HFFc6 (cell line): ENCODE measurements at regions not wholly inside any gene's neighbourhood (a gene's known extent, or its start where the extent isn't known, plus 50 kb on each side); places are given as distances from the start of the nearest gene placed in this dataset.
A peak's percentile ranks its signal among the peaks of the same experiment; 100 is the strongest.

Source experiments
- DNase-seq: peaks from one replicate; pipeline ENCODE4 v3.0.0-alpha.2; 2018
- H3K27ac Mint-ChIP-seq: 2 replicates; pipeline ENCODE4 v1.8.0; 2020; ENCODE audit warnings: mild to moderate bottlenecking, mixed read lengths
- H3K27me3 Mint-ChIP-seq: 2 replicates; pipeline ENCODE4 v1.8.0; 2021; ENCODE audit warnings: mild to moderate bottlenecking, moderate library complexity, mixed read lengths; ENCODE audit not compliant: insufficient read depth
- H3K36me3 Mint-ChIP-seq: 2 replicates; pipeline ENCODE4 v1.8.0; 2021; ENCODE audit warnings: low read depth, mixed read lengths
- H3K4me1 Mint-ChIP-seq: 2 replicates; pipeline ENCODE4 v1.8.0; 2020; ENCODE audit warnings: low read depth, mixed read lengths
- H3K4me3 Mint-ChIP-seq: 2 replicates; pipeline ENCODE4 v1.8.0; 2020; ENCODE audit warnings: mild to moderate bottlenecking, moderate library complexity, mixed read lengths
- H3K9me3 Mint-ChIP-seq: 2 replicates; pipeline ENCODE4 v1.8.0; 2020; ENCODE audit warnings: mild to moderate bottlenecking, mixed read lengths
- CTCF ChIP-seq: fragments of 200-600 bp; sonication (generic); IDR thresholded peaks from 2 replicates; pipeline ENCODE4 v1.5.0; 2021; ENCODE audit warnings: antibody characterized with exemption, mild to moderate bottlenecking

GRCh38 chr3:70857916-70858315 lies 545.5 kb upstream of the MDFIC2 start:
- no peak overlapping the region for H3K27ac Mint-ChIP-seq

GRCh38 chr3:70856414-70857162 lies 544.1 kb upstream of the MDFIC2 start:
- no peak for TF ChIP-seq CTCF
- peak; percentile 79 for DNase-seq
- no peaks in the 10 kb centered on the region; the same call in 1 of the 2 replicates for H3K27me3 Mint-ChIP-seq
- H3K4me3 Mint-ChIP-seq: peak overlapping the region; percentile 44
- H3K4me1 Mint-ChIP-seq: peaks cover 70% of the 10 kb centered on the region
- H3K27ac Mint-ChIP-seq: peak overlapping the region; percentile 78
- no peaks in the 10 kb centered on the region for H3K36me3 Mint-ChIP-seq
- H3K9me3 Mint-ChIP-seq: no peaks in the 10 kb centered on the region

More at GRCh38 chr3:70857916-70858315, 545.5 kb upstream of the MDFIC2 start:
- Mint-ChIP-seq H3K36me3 (no peaks in the 10 kb centered on the region), H3K4me1 (peaks cover 77% of the 10 kb centered on the region), H3K27me3 (no peaks in the 10 kb centered on the region; the same call in 1 of the 2 replicates), H3K4me3 (no peak overlapping the region), H3K9me3 (no peaks in the 10 kb centered on the region)
- no peak for TF ChIP-seq CTCF
- DNase-seq: no peak

GRCh38 chr3:70855149-70855548 lies 542.7 kb upstream of the MDFIC2 start:
- Mint-ChIP-seq H3K4me3 (no peak overlapping the region), H3K4me1 (peaks cover 68% of the 10 kb centered on the region), H3K27ac (peak overlapping the region; percentile 38; the same call in 1 of the 2 replicates), H3K9me3 (no peaks in the 10 kb centered on the region), H3K27me3 (no peaks in the 10 kb centered on the region; the same call in 1 of the 2 replicates), H3K36me3 (no peaks in the 10 kb centered on the region)
- TF ChIP-seq CTCF: no peak
- no peak for DNase-seq

GRCh38 chr3:70854108-70854507 lies 541.7 kb upstream of the MDFIC2 start:
- no peak for DNase-seq
- no peak overlapping the region for H3K4me3 Mint-ChIP-seq
- H3K27ac Mint-ChIP-seq: no peak overlapping the region
- peaks cover 78% of the 10 kb centered on the region for H3K4me1 Mint-ChIP-seq
- H3K36me3 Mint-ChIP-seq: no peaks in the 10 kb centered on the region
- no peaks in the 10 kb centered on the region for H3K9me3 Mint-ChIP-seq
- H3K27me3 Mint-ChIP-seq: no peaks in the 10 kb centered on the region; the same call in 1 of the 2 replicates
- TF ChIP-seq CTCF: no peak

GRCh38 chr3:70853161-70853944 lies 540.9 kb upstream of the MDFIC2 start:
- no peak overlapping the region for H3K4me3 Mint-ChIP-seq
- no peaks in the 10 kb centered on the region; the same call in 1 of the 2 replicates for H3K27me3 Mint-ChIP-seq
- no peak for DNase-seq
- peaks cover 86% of the 10 kb centered on the region for H3K4me1 Mint-ChIP-seq
- H3K27ac Mint-ChIP-seq: peak overlapping the region; percentile 47; the same call in 1 of the 2 replicates
- peaks cover 6% of the 10 kb centered on the region; the same call in 1 of the 2 replicates for H3K36me3 Mint-ChIP-seq
- TF ChIP-seq CTCF: no peak
- H3K9me3 Mint-ChIP-seq: no peaks in the 10 kb centered on the region
